NCI-H1105 treated with DMSO at 0.1 percent for 48 hours (cell line): ENCODE measurements at regions not wholly inside any gene's neighbourhood (a gene's known extent, or its start where the extent isn't known, plus 50 kb on each side); places are given as distances from the start of the nearest gene placed in this dataset.
A peak's percentile ranks its signal among the peaks of the same experiment; 100 is the strongest.
"Not testable (repeated sequence)": the region's sequence is repeated elsewhere in the genome, so short reads cannot be mapped to it uniquely, and the experiment has no call there.

Source experiments
- DNase-seq: peaks from one replicate; lab custom pipeline; 2025; lab: John Stamatoyannopoulos, UW

DNA sequence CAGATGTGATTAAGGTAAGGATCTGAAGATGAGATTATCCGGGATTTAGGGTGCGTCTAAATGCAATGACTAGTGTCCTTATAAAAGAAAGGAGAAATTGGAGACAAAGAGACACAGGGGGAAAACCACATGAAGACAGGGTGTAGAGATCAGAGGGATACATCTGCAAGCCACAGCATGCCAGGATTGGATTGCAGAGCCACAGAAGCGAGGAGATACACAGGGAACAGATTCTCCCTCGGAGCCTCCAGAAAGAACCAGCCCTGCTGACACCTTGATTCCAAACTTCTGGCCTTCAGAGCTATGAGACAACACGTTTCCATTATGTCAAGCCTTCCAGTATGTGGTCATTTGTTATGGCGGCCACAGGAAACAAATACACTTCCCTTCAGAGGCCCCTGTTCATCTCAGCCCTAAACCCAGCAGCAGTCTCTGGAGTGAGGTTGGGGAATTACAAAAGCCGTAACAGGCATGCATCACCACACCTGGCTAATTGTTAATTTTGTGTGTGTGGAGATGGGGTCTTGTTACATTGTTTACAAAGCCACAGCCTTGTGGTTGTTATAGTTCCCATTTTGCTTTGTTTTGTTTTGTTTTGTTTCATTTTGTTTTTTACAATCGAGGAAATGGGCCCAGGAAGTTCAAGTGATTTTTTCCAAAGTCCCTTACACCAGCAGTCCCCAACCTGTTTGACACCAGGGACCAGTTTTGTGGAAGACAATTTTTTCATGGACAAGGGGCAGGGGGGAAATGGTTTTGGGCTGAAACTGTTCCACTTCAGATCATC, 51.6 kb upstream of the LYRM9 start:
- DNase-seq: peak; percentile 2

DNA sequence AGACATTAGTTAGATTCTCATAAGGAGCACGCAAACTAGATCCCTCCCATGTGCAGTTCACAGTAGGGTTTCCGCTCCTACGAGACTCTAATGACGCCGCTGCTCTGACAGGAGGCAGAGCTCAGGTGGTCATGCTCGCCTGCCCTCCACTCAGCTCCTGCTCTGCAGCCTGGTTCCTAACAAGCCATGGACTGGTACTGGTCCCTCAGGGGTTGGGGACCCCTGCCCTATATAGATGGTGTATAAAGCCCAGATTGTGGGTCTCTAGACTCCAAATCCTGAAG, 52.1 kb upstream of the LYRM9 start:
- DNase-seq: no peak

DNA sequence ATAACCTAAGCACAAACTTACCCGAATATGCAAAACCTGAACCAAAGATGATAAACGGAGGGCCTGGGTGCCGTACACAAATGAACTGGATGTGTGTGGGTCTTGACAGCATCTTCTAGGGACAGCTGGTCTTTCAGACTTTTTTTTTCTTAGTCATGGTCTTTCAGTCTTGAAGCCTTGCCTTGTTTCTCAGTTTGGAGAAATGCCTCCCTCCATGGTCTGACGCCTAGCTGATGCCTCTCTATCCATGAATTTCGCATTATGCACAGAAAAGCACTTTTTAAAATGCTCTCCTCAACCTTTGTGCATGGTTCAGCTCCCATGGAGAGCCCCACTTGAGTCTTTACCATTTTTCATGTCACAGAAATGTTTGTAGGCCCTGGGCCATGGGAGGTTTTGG, 52.8 kb upstream of the LYRM9 start:
- DNase-seq: no peak

DNA sequence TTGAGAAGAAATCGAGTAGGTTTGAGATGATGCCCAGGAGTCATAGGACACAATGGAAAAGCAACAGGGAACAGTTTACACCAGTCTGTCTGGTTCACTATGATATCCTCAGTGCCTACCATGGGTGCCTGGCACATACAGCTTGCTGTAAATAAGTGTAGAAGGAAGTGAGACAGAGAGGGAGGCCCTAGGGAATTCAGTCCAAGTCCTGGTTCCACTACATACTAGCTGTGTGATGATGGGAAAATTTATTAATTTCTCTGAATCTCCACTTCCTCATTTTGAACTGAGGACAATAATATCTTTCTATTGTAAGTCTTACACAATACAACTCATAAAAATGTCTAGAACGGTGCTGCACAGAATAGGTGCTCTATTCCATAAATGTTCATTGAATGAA, 53.3 kb upstream of the LYRM9 start:
- no peak for DNase-seq

DNA sequence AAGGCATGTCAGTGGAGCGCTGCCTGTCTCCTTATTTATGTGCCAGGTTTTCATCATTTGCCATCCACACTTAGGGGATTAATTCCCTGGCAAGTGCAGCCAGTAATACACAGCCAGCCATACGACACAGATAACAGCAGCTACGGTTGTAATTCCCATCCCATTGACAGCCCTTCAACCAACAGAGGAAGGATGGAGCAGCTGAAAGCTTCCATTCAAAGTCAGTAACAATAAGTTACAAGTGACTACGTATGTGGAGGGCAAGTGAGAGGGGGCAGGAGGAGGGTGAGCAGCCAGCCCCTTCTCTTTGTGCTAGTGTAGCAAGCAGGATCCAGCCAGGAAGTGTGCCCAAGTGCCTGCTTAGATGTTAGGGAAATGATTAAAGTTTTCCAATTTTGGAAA, 53.8 kb upstream of the LYRM9 start:
- DNase-seq: no peak

DNA sequence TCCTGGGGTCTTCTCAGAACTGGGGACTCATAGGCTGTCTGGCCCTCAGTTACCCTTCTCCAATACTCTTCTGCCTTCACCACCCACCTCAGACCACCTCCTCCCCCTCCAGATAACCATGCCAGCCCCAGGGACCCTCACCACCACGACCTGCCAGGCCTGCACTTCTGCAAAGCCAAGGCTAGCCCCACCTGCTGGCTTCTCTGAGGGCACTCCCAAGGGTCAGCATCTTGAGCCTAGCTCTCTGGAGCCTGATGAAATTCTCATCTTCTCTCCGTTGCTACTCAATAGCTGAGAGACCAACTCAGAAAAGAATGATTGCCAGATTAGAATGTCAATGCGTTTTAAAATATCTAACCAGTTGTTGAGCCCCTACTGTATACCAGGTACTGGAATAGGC, 56.1 kb upstream of the LYRM9 start:
- no peak for DNase-seq

DNA sequence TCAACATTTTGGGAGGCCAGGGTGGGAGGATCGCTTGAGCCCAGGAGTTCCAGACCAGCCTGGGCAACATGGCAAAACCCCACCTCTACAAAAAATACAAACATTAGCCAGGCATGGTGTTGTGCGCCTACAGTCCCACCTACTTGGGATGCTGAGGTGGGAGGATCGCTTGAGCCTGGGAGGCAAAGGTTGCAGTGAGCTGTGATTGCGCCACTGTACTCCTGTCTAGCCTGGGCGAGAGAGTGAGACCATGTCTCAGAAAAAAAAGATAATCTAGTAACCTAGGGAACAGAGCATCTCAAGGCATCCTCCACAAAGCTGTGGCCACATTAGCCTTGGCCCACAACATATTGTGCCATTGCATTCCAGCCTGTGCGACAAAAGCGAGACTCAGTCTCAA, 57.1 kb upstream of the LYRM9 start:
- not testable (repeated sequence) for DNase-seq

DNA sequence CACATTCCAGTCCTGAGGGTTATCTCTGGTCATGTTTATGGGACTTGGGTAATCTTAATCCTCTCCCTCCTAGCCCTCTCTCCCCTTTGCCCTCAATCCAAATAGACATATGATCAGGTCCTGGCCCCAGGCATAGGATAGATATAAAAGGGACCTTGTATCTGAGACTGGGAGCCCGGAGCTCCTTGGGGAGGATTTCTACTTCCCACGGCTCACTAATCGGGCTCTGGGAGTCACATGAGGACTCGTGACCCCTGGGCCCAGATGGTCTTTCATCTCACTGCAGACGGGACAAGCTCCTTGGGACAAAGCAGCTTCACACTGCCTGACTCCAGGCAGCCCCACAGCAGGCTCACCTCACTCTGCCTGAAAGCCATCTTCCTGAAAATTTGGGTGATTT, 57.8 kb upstream of the LYRM9 start:
- DNase-seq: no peak

DNA sequence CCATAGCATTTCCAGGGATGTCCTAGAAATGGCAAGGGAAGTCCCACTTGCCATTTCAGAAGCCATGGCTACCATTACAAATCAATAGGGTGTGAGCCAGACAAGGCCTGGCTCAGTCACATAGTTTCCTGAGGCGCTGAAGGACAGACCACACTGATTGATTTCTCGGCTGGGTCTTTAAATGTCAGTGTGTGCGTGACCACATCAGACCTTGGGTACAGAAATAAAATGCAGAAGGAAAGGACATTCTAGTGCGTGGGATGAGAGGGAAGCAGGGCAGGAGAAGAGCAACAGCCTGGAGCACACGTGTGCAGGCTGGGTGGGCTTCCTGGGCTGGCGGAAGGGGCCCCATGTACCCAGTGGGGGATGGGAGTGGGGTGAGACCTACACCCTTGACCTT, 58.7 kb upstream of the LYRM9 start:
- no peak for DNase-seq

DNA sequence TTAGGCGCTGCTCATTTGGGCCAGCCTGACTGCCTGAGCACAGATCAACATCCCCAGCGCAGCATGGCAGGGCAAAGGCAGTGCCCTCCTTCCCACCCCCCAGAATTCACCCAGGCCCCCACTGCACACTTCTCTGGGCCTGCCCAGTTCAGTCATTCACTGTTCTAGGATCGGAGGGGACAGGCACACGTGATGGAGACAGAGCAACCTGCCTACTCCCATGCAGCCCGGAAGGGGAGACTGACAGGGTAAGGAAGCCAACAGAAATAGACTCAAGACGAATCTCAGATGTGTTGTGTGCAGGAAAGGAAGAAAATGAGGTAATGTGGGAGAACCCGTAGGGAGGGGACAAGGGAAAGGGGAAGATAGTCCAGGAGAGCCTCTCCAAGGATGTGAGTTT, 59.2 kb upstream of the LYRM9 start:
- DNase-seq: no peak

DNA sequence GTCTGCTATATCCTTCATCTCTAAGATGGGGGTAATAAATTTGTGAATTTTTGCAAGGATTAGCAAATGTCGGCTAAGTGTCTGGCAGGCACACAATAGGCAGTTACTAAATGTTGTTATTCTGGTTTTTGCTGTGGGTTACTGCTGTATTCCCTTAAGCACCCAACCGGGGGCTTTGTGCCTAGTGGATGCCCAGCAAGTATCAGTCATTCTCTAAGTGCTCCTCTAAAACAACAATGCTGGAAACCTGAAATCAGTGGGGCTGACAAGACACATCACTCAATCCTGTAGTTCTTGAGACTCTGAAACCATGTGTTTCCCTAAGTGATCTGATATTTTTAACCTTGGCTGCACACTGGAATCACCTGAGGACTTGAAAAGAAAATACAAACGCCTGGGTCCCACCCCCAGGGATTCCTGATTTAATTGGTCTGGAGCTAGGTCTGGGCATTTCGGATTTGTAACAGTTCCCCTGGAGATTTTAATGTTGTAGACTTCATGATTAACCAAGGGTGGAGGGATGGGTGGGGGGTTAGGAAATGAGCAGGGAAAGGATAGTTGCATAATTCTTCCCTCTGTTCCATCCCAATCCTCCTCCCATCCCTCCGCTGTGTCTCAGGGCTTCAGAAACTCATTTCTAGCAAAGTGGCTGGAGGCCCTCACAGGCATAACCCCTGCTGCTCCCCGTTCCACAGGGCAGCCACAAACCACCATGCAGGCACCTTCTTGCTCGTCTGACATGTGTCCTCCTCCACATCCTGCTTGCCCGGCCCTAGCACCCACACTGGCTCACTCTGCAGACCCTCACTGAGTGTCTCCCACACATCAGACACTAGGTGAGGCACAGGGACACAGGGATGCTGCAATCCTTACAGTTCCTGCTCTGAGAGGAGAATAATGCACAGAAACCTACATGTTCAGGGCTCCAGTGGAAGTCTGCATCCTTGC, 61.7 kb upstream of the LYRM9 start:
- no peak for DNase-seq

DNA sequence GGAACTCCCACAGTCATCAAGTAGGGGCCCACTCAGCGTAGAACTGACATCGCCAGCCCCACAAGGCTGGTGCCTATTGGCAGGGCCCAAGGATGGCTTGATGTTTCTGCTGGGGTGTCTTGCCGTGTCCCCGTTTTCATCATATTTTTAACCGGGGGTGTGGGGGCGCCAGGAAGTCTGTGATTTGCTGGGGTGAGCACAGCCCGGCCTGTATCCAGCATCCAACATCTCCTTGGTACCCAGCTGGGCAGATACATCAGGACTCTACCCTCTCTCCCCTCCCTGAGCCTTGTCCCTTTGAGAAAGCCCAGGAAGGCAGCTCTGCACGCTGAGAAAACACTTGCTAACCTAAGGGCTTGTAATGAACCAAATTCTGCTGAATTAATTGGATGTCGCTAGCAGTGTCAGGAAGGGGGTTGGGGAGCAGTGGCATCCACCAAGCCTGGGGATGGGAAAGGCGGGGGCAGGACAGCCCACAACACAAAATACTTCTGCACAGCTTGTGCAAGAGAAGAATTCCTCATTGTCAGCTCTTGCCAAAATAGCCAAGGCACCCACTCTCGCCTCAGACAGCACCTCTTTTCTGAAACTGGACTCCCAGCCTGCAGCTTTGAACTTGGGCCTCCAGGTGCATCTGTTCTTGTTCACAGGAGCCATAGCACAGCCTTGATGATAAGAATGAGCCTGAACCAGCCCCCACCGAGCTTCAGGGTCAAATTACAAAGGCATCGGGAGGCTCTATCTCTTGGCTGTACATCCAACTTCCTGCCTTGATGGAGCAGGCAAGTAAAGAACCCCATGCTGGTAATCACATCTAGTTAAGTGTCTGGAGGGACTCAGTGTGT, 63.7 kb upstream of the LYRM9 start:
- DNase-seq: no peak

DNA sequence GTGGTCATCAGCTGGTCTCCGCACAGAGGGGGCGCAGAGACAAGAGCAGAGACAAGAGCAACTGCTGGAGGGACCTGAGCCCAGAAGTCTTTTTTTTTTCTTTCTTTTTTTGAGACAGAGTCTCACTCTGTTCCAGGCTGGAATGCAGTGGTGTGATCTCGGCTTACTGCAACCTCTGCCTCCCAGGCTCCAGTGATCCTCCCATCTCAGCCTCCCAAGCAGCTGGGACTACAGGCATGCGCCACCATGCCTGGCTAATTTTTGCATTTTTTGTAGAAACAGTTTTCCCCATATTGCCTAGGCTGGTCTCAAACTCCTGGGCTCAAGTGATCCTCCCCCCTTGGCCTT, 64.3 kb upstream of the LYRM9 start:
- not testable (repeated sequence) for DNase-seq

DNA sequence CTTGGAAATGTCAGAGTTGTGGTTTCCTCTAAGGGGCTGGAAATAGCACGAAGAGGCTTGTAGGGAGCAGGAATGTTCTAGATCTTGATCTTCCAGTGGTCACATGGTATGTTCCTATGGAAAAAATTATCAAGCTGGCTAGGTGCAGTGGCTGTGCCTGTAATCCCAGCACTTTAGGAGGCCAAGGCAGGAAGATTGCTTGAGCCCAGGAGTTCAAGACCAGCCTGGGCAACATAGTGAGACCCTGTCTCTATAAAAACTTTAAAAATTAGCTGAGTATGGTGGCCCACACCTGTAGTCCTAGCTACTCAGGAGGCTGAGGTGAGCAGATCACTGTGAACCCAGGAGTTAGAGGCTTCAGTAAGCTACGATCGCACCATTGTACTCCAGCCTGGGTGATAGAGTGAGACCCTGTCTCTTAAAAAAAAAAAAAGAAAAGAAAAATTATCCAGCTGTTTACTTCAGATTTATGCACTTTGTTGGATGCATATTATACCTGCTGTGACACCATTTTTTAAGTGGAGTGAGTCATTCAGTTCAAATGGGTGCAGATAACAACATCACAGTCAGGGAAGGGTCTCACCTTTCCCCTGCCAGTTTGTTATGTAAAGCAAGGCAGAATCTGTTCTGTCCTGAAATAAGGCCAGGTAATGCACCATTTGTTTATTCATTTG, 65.7 kb upstream of the LYRM9 start:
- no peak for DNase-seq

DNA sequence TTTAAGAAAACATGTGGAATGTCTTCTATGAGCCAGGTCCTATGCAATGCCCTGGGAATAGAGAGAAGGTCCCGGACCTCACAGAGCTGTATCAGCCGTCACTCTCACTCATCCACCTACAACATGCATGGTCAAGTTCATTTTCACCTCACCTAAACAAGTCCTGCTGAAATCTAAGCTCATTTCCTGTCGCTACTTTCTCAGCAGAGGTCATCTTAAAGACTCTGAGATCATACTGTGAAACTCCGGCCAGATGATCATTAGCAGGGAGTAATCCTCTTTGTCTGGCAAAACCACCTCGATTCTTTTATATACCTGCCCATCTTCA, 66.2 kb upstream of the LYRM9 start:
- DNase-seq: no peak

DNA sequence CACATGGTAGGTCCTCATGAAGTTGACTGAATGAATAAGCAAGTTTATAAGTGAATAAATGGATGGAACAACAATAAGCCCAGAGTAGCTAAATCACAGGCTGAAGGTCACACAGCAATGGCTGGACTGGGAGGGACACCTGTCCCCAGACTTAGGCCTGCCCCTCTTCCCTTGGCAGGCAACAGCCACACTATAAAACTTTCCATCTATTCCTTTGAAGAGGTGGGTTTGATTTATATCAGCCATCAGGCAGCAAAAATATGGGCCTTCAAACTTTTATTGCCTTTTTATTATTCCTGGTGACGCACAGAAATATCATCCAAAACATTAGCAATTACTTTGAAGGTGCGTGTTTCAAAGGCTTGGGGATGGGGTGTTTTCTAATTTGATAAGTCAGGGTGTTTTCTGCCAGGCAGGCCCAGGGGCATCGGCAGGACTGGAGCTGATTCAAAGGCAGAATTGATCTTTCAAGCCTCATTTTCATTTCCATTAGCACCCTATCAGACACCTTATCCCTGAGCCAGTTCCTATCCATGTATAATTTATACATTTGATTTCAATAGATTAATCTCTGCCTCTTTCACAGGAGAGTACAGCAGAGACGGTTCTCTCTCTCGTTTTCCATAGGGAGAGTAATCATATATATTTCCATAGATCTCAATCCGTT, 67.2 kb upstream of the LYRM9 start:
- DNase-seq: no peak

DNA sequence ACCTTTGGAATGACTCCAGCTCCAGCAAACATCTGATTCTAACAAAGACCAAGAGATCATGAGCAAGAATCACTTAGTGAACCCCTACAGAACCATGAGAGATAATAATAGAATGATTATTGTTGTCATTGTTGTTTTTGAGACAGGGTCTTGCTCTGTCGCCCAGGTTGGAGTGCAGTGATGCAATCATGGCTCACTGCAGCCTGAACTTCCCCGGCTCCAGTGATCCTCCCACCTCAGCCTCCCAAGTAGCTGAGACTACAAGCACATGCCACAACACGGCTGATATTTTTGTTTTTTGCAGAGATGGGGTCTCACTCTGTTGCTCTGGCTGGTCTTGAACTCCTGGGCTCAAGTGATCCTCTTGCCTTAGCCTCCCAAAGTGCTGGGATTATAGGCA, 69.4 kb upstream of the LYRM9 start:
- DNase-seq: not testable (repeated sequence)

DNA sequence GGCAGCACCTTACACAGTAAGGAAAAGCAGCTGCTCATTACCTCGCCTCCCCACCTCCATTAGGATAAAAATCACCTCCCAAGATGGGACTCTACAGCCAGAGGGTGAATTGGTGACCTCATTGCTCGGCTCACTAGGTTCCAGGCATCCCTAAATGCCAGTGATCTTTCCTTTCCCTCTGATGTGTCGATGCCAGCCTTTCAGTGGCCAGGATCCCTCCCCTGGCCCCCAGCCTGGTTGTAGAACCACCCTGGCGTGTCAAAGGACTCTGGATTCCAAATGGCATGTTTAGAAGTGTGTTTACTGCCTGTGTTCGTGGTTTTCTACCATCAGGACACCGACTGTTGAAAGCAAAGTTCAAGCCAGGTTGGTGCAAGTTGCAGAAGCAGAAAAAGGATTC, 72.1 kb upstream of the LYRM9 start:
- DNase-seq: no peak

DNA sequence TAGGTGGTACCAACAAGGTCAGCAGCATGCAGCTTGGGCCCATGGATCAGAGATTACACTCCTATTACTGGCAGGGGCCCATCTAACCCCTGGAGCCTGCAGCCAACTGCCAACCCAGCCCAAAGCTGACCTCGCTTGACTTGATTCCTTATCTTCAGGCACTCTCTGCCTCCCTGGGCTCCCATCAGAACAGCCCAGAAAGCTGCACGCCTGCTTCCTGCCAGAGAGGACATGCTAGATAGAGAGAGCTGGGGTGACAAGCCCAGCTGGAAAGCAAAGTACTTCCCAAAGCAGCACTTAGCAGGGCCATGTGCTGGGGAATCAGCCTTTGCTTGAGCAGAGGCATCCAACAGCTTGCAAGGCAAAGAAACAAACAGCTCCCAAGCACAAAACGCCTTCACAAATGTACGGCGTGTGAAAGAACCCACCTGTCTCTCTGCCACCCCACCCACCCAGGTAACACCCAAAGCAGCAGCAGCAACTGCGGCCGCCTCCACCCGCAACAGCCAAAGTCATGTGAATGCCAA, 74.2 kb upstream of the NLK start:
- DNase-seq: no peak

DNA sequence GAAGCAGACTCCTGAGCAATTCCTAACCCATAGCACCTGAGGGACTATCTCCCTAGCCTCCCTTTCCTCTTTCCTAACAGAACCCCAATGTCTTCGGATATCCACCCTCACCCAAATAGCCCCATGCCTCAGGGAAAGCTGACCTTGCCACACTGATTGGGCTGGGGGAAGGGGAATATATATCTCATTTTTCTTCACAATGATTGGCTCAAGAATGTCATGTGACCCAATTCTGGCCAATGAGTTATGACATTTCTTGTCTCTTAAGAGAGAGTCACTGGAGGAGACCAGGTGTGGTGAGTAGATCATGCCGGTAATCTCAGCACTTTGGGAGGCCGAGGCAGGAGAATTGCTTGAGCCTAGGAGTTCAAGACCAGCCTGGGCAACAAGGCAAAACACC, 71.9 kb upstream of the NLK start:
- DNase-seq: no peak

DNA sequence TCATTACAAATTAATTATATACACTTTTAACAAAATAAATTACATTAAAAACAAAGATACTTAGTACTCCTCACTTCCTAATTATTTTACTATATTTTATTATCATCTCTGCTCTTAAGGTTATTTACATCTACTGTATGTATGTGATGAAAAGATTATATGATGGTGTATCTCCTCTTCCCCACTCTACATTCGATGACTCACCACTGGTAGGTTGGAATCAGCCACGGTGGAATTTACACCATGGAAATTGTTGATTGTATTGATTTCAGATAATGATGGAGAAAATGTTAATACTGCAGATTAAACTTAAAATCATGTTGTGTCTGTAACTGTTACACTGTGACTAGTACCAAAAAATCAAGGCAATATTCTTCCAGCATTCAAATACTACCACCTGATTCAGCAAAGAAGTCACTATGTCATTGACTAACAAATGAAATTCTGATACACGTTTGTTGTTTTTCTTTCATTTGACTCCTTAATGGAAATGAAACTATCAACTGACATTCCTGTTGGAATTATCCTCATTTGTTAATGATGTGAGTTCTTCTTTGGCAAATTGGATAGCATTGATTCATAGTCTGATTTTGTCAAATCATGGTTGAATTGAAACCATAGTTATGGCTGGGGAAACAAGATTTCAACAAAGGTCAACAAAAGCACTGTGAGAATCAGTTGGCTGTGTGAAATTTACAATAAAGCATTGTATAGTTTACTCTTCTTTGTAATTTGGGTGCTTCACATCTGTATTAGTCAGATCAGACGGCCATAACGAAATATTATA, 69.0 kb upstream of the NLK start:
- no peak for DNase-seq
